RWPE2 (cell line): ENCODE measurements at regions not wholly inside any gene's neighbourhood (a gene's known extent, or its start where the extent isn't known, plus 50 kb on each side); places are given as distances from the start of the nearest gene placed in this dataset.
A peak's percentile ranks its signal among the peaks of the same experiment; 100 is the strongest.

Experiments
- ATAC-seq: fragments of 200-7000 bp; cut with Tn5 transposase; 3 replicates; pipeline ENCODE4 v1.9.1; 2021; ENCODE audit warnings: low read depth
- DNase-seq: peaks from one replicate; pipeline ENCODE4 v3.0.0-alpha.2; 2020; ENCODE audit warnings: low spot score
- H3K27ac ChIP-seq: fragments of 450-650 bp; 2 replicates; pipeline ENCODE4 v1.5.1; 2017; ENCODE audit warnings: mild to moderate bottlenecking; ENCODE audit not compliant: poor library complexity, severe bottlenecking
- H3K27me3 ChIP-seq: fragments of 250-450 bp; sonication (Bioruptor Pico); 2 replicates; pipeline ENCODE4 v1.5.1; 2021; ENCODE audit warnings: mild to moderate bottlenecking, moderate library complexity; ENCODE audit not compliant: insufficient read depth, poor library complexity, severe bottlenecking
- H3K36me3 ChIP-seq: fragments of 250-450 bp; sonication (Bioruptor Pico); 2 replicates; pipeline ENCODE4 v1.5.1; 2020; ENCODE audit warnings: low read depth, mild to moderate bottlenecking, moderate library complexity
- H3K4me1 ChIP-seq: fragments of 250-450 bp; sonication (Bioruptor Pico); 2 replicates; pipeline ENCODE4 v1.5.1; 2021; ENCODE audit warnings: mild to moderate bottlenecking, moderate library complexity; ENCODE audit not compliant: insufficient read depth, poor library complexity, severe bottlenecking
- H3K4me3 ChIP-seq: fragments of 250-450 bp; sonication (Bioruptor Pico); 2 replicates; pipeline ENCODE4 v1.5.1; 2021; ENCODE audit warnings: mild to moderate bottlenecking, moderate library complexity; ENCODE audit not compliant: severe bottlenecking
- H3K9me3 ChIP-seq: fragments of 250-450 bp; sonication (Bioruptor Pico); 2 replicates; pipeline ENCODE4 v1.5.1; 2021; ENCODE audit warnings: mild to moderate bottlenecking, moderate library complexity; ENCODE audit not compliant: severe bottlenecking
- TF ChIP-seq, protein P1 (sequence below): fragments of 450-650 bp; IDR thresholded peaks from one replicate; pipeline ENCODE4 v1.5.1; 2017; ENCODE audit warnings: mild to moderate bottlenecking, moderate library complexity; ENCODE audit not compliant: poor library complexity, severe bottlenecking

DNA sequence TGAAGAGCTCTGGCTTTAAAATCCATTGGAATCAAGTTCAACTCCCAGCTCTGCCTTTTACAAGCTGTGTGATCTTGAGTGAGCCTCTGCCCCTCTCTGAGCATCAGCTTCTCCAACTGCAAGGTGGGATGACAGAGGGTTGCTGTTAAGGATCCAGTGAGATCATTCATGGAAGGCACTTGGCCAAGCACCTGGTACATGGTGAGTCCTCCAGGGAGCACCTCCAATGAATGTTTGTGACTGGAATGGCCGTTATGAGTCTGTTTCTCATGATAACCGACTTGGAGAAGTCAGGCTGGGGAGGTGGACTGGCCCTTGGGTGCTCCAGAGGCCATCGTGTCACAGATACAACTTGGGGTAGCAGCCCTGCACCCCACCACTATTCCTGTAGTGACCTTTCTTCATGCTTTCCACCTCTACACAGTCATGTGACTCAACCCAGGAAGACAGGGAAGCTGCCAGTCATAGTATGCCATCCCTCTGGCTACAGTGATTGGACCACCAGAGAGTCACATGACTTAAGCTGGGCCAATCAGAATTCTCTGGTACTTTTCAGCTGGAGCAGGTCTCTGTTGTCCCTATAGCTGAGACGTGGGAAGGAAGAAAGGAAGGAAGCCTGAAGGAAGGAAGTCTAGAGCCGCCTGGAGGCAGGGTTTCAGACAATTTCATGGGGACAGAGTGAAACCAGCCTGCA, 146.5 kb upstream of the MYL2 start:
- Histone ChIP-seq H3K4me3 (no peak overlapping the region), H3K27ac (peak overlapping the region; percentile 96), H3K36me3 (peaks cover 2% of the 10 kb centered on the region; the same call in 1 of the 2 replicates), H3K4me1 (peaks cover 41% of the 10 kb centered on the region), H3K27me3 (no peaks in the 10 kb centered on the region), H3K9me3 (no peaks in the 10 kb centered on the region)
- DNase-seq (no peak), ATAC-seq (peak; percentile 39)
- TF ChIP-seq, protein P1, sequence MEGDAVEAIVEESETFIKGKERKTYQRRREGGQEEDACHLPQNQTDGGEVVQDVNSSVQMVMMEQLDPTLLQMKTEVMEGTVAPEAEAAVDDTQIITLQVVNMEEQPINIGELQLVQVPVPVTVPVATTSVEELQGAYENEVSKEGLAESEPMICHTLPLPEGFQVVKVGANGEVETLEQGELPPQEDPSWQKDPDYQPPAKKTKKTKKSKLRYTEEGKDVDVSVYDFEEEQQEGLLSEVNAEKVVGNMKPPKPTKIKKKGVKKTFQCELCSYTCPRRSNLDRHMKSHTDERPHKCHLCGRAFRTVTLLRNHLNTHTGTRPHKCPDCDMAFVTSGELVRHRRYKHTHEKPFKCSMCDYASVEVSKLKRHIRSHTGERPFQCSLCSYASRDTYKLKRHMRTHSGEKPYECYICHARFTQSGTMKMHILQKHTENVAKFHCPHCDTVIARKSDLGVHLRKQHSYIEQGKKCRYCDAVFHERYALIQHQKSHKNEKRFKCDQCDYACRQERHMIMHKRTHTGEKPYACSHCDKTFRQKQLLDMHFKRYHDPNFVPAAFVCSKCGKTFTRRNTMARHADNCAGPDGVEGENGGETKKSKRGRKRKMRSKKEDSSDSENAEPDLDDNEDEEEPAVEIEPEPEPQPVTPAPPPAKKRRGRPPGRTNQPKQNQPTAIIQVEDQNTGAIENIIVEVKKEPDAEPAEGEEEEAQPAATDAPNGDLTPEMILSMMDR, result no peak

DNA sequence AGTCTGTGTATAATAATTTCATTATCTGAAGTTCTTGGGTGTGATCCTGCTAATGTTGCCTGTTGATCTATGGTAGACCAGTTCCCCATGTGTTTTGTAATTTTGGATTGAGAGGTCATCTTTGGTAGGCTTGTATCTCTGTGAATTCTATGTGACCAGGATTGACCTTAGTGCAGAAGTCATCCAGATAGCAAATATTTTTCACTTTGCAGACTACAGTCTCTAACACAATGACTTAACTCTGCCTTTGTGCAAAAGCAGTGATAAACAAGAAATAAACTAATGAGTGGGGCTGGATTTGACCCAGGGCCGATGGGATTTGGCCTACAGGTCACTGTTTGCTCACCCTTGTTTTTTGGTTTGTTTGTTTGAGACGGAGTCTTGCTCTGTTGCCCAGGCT, 144.6 kb upstream of the MYL2 start:
- Histone ChIP-seq H3K27ac (peak overlapping the region; percentile 96), H3K36me3 (no peaks in the 10 kb centered on the region), H3K27me3 (no peaks in the 10 kb centered on the region), H3K4me1 (peaks cover 41% of the 10 kb centered on the region), H3K9me3 (no peaks in the 10 kb centered on the region), H3K4me3 (no peak overlapping the region)
- TF ChIP-seq, protein P1, result no peak
- ATAC-seq (no peak), DNase-seq (no peak)

DNA sequence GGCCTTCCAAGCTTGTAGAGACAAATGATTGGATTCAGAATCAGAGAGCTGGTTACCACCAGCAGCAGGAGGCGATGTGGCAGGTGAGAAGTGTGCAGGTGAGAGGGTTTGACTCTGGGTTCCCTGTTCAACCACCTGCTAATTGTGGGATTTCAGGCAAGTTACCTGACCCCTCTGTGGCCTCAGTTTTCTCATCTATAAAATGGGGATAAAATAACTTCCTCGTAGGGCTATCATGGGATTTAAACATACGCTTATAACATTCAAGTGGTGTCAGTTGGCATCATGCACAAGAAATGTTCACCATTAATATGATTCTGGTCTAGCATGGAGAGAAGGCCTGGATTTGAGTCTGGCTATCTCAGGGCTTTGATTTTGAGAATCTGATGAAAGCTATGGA, 143.8 kb upstream of the MYL2 start:
- no peak for ATAC-seq
- Histone ChIP-seq H3K36me3 (no peaks in the 10 kb centered on the region), H3K4me1 (peaks cover 41% of the 10 kb centered on the region), H3K27ac (peak overlapping the region; percentile 96), H3K4me3 (no peak overlapping the region), H3K9me3 (no peaks in the 10 kb centered on the region), H3K27me3 (no peaks in the 10 kb centered on the region)
- TF ChIP-seq, protein P1, result no peak
- DNase-seq, result no peak

DNA sequence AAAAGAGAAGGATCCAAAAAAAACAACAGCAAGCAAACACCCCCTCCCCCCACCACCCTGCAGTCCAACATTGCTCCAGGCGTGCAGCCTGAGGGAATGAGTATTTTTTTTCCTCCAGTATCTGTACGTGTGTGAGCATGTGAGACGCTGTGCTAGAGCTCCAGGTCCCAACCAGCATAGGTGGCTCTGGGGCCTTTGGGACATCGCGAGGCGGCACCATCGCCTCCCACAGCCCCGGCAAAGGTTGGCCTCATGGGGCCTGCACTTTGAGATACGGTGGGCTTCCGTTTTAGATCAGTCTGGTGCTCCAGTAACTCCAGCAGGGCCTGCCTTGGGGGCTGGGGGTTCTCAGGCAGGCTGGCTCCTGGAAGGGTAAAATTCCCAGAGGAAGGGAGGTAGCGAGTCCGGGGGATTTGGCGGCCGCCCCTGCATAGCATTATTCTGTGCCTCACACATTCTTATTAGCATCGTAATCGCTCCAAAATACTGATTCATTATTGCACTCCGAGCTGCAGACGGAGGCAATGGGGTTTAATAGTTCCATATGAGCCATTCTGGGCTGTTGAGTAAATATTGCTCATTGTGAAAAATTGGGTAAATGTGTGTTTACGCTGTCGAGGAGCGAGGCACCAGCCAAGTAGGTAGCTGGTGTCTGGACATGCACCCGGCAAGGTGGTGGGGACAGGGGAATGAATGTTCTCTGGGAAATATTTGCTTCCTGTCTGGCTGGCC, 143.1 kb upstream of the MYL2 start:
- ATAC-seq, result peak; percentile 90
- peak; percentile 93 for DNase-seq
- TF ChIP-seq, protein P1, result no peak
- peak overlapping the region; percentile 96 for H3K27ac ChIP-seq
- H3K36me3 ChIP-seq, result no peaks in the 10 kb centered on the region
- peaks cover 41% of the 10 kb centered on the region for H3K4me1 ChIP-seq
- H3K9me3 ChIP-seq, result no peaks in the 10 kb centered on the region
- no peak overlapping the region for H3K4me3 ChIP-seq
- no peaks in the 10 kb centered on the region for H3K27me3 ChIP-seq
